Smooth muscle cell (in vitro differentiated cells): ENCODE measurements at regions not wholly inside any gene's neighbourhood (a gene's known extent, or its start where the extent isn't known, plus 50 kb on each side); places are given as distances from the start of the nearest gene placed in this dataset.

Source experiments
- DNase-seq: peaks from one replicate; lab custom pipeline; 2025; ENCODE audit not compliant: unreplicated experiment; lab: John Stamatoyannopoulos, UW
- H2AFZ ChIP-seq: fragments of 200-600 bp; sonication (generic); 2 replicates; pipeline ENCODE4 v1.6.0; 2016; ENCODE audit warnings: antibody characterized with exemption, low read depth, mild to moderate bottlenecking
- H3F3A ChIP-seq: fragments of 200-600 bp; sonication (generic); 2 replicates; pipeline ENCODE4 v1.6.0; 2017; ENCODE audit warnings: antibody characterized with exemption, low read depth
- H3K27ac ChIP-seq: fragments of 200-600 bp; sonication (generic); 2 replicates; pipeline ENCODE4 v1.5.1; 2016; ENCODE audit warnings: low read depth, mild to moderate bottlenecking
- H3K27me3 ChIP-seq: fragments of 200-600 bp; sonication (generic); 2 replicates; pipeline ENCODE4 v1.6.1; 2016; ENCODE audit warnings: low read depth, mild to moderate bottlenecking
- H3K36me3 ChIP-seq: fragments of 200-600 bp; sonication (generic); 2 replicates; pipeline ENCODE4 v1.5.1; 2016; ENCODE audit warnings: low read depth
- H3K4me1 ChIP-seq: fragments of 200-600 bp; sonication (generic); 2 replicates; pipeline ENCODE4 v1.5.1; 2016; ENCODE audit warnings: low read depth
- H3K4me2 ChIP-seq: fragments of 200-600 bp; sonication (generic); 2 replicates; pipeline ENCODE4 v1.6.0; 2016; ENCODE audit warnings: mild to moderate bottlenecking
- H3K4me3 ChIP-seq: fragments of 200-600 bp; sonication (generic); 2 replicates; pipeline ENCODE4 v1.5.1; 2016; ENCODE audit warnings: mild to moderate bottlenecking
- H3K79me2 ChIP-seq: fragments of 200-600 bp; sonication (generic); 2 replicates; pipeline ENCODE4 v1.6.0; 2016; ENCODE audit warnings: low read depth, mild to moderate bottlenecking
- H3K9ac ChIP-seq: fragments of 200-600 bp; sonication (generic); 2 replicates; pipeline ENCODE4 v1.6.0; 2016; ENCODE audit warnings: low read depth
- H3K9me3 ChIP-seq: fragments of 200-600 bp; sonication (generic); replicated peaks from 2 replicates; pipeline ENCODE4 v1.5.1; 2016; ENCODE audit warnings: low read depth
- H4K20me1 ChIP-seq: fragments of 200-600 bp; sonication (generic); 2 replicates; pipeline ENCODE4 v1.6.0; 2016; ENCODE audit warnings: low read depth
- WGBS: methylation state at CpG from one replicate; pipeline ENCODE4 v1.1.7; 2016; ENCODE audit warnings: low lambda C conversion rate; 5-methylcytosine and 5-hydroxymethylcytosine counted together
- TF ChIP-seq, protein P1 (sequence below): fragments of 200-600 bp; sonication (generic); IDR thresholded peaks from 2 replicates; pipeline ENCODE4 v1.5.1; 2017; ENCODE audit warnings: borderline replicate concordance, mild to moderate bottlenecking, antibody characterized with exemption; ENCODE audit not compliant: insufficient read depth, poor library complexity, severe bottlenecking

DNA sequence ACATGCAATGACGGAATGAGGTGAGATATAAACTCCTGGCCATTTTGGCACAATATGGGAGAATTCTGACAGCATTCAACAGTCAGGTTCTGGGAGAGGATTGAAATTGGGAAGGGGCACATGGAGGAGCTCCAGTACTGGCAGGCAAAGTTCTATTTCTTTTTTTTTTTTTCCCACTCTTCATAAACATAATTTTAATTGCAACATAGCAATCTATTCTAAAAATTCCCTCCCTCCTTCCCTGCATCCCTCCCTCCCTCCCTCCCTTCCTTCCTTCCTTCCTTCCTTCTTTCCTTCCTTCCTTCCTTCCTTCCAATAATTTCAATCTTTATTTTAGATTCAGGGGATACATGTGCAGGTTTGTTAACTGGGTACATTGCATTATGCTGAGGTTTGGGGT is 93.2 kb downstream of the PTCSC3 start:
- H3K36me3 ChIP-seq: no peaks in the 10 kb centered on the region
- H2AFZ ChIP-seq: no peak overlapping the region
- TF ChIP-seq, protein P1, sequence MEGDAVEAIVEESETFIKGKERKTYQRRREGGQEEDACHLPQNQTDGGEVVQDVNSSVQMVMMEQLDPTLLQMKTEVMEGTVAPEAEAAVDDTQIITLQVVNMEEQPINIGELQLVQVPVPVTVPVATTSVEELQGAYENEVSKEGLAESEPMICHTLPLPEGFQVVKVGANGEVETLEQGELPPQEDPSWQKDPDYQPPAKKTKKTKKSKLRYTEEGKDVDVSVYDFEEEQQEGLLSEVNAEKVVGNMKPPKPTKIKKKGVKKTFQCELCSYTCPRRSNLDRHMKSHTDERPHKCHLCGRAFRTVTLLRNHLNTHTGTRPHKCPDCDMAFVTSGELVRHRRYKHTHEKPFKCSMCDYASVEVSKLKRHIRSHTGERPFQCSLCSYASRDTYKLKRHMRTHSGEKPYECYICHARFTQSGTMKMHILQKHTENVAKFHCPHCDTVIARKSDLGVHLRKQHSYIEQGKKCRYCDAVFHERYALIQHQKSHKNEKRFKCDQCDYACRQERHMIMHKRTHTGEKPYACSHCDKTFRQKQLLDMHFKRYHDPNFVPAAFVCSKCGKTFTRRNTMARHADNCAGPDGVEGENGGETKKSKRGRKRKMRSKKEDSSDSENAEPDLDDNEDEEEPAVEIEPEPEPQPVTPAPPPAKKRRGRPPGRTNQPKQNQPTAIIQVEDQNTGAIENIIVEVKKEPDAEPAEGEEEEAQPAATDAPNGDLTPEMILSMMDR: no peak
- WGBS: 85% methylated on average over 1 of the region's 1 CpG
- H3K9ac ChIP-seq: no peak overlapping the region
- no peaks in the 10 kb centered on the region for H3K27me3 ChIP-seq
- H3K4me2 ChIP-seq: no peak overlapping the region
- no peaks in the 10 kb centered on the region for H3K9me3 ChIP-seq
- DNase-seq: no peak
- no peak overlapping the region for H3K4me3 ChIP-seq
- no peak overlapping the region for H3K27ac ChIP-seq
- no peaks in the 10 kb centered on the region for H3K4me1 ChIP-seq
- H3F3A ChIP-seq: no peaks in the 10 kb centered on the region
- H4K20me1 ChIP-seq: no peaks in the 10 kb centered on the region
- no peaks in the 10 kb centered on the region for H3K79me2 ChIP-seq

DNA sequence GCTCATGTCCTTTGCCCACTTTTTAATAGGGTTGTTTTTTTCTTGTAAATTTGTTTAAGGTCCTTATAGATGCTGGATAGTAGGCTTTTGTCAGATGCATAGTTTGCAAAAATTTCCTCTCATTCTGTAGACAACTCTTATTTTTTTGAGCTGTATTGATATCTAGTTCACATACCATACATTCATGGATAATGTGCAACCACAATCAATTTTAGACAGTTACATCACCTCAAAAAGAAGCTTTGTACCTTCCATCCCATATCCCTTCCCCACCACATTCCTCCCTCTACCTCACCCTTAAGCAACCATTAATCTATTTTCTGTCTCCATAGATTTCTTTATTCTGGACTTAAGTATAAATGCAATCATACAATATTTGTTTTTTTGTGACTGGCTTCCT is 98.4 kb downstream of the PTCSC3 start:
- no peak overlapping the region for H3K9ac ChIP-seq
- no peak overlapping the region for H2AFZ ChIP-seq
- no peaks in the 10 kb centered on the region for H3K27me3 ChIP-seq
- no peaks in the 10 kb centered on the region for H3K9me3 ChIP-seq
- DNase-seq: no peak
- peaks cover 8% of the 10 kb centered on the region for H3K4me1 ChIP-seq
- no peak overlapping the region for H3K4me2 ChIP-seq
- H3K27ac ChIP-seq: no peak overlapping the region
- no peaks in the 10 kb centered on the region for H3F3A ChIP-seq
- H4K20me1 ChIP-seq: no peaks in the 10 kb centered on the region
- no peak overlapping the region for H3K4me3 ChIP-seq
- TF ChIP-seq, protein P1: no peak
- H3K79me2 ChIP-seq: no peaks in the 10 kb centered on the region
- H3K36me3 ChIP-seq: no peaks in the 10 kb centered on the region

DNA sequence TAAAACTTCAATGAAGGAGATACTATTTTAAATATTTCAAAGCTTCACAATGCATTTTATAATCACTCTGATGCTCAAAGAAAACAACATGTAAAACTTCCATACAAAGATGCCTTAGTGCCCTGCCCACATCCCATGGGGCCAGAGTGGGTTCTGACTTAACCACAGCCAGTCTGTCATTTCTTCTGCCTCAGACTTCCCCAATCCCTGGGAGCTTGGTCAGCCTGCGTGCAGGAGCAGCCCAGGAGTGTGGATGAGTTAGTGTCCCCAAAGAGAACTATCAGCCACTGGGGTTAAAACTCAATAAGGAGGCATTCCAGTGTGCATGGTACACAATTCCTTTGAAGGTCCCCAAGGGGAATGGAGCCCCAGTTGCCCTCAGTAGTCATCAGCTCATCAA is 100.3 kb downstream of the PTCSC3 start:
- Histone ChIP-seq H3K36me3 (no peaks in the 10 kb centered on the region), H3F3A (no peaks in the 10 kb centered on the region), H3K4me3 (no peak overlapping the region), H3K27ac (no peak overlapping the region), H3K79me2 (no peaks in the 10 kb centered on the region), H3K27me3 (no peaks in the 10 kb centered on the region), H3K9ac (no peak overlapping the region), H2AFZ (no peak overlapping the region), H3K4me1 (peaks cover 8% of the 10 kb centered on the region), H3K9me3 (no peaks in the 10 kb centered on the region), H3K4me2 (no peak overlapping the region), H4K20me1 (no peaks in the 10 kb centered on the region)
- no peak for DNase-seq
- WGBS: 86% methylated on average over 1 of the region's 1 CpG
- TF ChIP-seq, protein P1: no peak

DNA sequence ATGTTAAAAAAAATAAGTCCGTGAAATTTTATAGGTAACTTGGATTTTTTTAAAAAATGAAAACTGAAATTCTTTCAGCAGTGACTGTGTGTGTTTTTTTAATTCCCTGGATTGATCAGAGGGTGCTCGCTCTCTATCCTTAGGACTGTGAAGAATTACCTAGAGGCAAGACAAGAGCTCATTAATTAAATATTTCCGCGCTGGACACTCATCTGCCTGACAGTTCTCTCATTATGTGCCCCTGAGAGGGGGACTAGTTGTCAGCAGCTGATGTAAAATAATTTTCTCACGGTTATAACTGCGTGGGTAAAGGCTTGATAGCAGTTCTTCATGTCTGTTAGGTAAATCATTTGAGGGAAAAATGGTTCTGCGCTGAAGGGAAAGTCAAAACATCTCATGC is 101.3 kb downstream of the PTCSC3 start:
- H3K9ac ChIP-seq: no peak overlapping the region
- H3K4me2 ChIP-seq: no peak overlapping the region
- no peaks in the 10 kb centered on the region for H3K36me3 ChIP-seq
- WGBS: 86% methylated on average over 7 of the region's 7 CpGs
- H3K4me3 ChIP-seq: no peak overlapping the region
- H3K4me1 ChIP-seq: peaks cover 8% of the 10 kb centered on the region
- H4K20me1 ChIP-seq: no peaks in the 10 kb centered on the region
- H3K27me3 ChIP-seq: no peaks in the 10 kb centered on the region
- no peak overlapping the region for H3K27ac ChIP-seq
- H3K79me2 ChIP-seq: no peaks in the 10 kb centered on the region
- TF ChIP-seq, protein P1: no peak
- DNase-seq: no peak
- H3F3A ChIP-seq: no peaks in the 10 kb centered on the region
- no peak overlapping the region for H2AFZ ChIP-seq
- no peaks in the 10 kb centered on the region for H3K9me3 ChIP-seq
